NCI-H510A (cell line): ENCODE measurements at regions not wholly inside any gene's neighbourhood (a gene's known extent, or its start where the extent isn't known, plus 50 kb on each side); places are given as distances from the start of the nearest gene placed in this dataset.

Experiments used
- DNase-seq: peaks from one replicate; lab custom pipeline; 2025; lab: John Stamatoyannopoulos, UW

GRCh38 chr18:61727241-61728193 is 165.3 kb downstream of the RNF152 start:
- DNase-seq, result no peak

GRCh38 chr18:61724532-61724931 is 168.3 kb downstream of the RNF152 start:
- no peak for DNase-seq

- no peak for DNase-seq
These were observed 170.6 kb downstream of the RNF152 start for GRCh38 chr18:61722247-61722646.

DNA sequence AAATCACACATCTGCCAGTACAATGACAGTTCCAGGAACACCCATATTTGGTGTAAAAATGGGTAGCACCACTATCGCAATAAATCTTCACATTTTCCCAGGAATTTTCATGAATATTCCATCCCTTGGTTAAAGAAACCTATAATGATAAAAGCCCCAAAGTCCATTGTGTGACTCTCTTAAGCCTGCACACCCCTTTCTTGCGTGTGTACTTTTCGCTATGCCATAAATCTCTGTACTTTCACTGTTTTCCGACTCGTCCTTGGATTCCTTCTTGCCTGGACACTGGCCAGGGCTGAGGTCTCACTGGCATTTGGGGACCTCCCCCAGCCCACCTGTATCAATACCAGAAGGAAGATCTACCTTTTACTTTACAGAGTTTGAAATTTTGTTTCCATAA is 172.3 kb downstream of the RNF152 start:
- DNase-seq, result no peak

- DNase-seq, result no peak
These were observed 173.1 kb downstream of the RNF152 start for GRCh38 chr18:61719671-61720070.

DNA sequence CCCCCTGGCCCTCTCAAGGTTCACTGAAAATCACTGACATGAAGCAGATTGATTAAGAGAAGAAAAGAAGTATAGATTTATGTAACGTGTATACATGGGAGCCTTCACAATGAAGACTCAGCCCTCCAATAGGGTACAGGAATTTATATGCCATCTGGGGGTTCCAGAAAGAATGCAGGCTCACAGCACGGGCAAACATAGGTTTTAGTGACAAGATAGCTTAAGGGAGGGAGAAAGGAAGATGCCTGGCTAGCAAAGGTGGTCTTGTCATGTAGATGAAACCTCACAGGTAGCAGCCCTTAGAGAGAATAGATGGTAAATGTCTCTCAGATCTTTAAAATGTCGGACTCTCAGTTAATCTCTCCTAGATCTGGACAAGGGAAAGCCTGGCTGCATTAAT is 173.9 kb downstream of the RNF152 start:
- no peak for DNase-seq

- DNase-seq, result no peak
These were observed 178.4 kb downstream of the RNF152 start for GRCh38 chr18:61714421-61714820.

DNA sequence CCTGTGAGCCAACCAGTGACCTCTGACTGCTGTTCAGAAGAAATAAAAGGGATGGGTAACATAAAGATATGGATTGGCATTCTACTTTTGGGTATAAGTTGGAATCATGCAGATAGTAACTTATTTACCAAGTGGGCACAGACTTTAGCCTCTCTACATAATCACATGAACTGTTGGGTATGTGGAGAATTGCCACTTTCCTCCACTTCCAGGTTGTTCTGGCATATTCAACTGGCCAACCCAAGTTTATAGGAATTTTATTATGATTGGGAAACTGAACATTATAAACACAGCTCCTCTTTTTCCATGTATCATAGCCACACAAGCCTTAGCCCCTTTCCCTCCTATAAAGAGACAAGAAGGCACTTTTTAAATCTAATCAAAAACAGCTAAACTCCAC is 179.3 kb downstream of the RNF152 start:
- no peak for DNase-seq

DNA sequence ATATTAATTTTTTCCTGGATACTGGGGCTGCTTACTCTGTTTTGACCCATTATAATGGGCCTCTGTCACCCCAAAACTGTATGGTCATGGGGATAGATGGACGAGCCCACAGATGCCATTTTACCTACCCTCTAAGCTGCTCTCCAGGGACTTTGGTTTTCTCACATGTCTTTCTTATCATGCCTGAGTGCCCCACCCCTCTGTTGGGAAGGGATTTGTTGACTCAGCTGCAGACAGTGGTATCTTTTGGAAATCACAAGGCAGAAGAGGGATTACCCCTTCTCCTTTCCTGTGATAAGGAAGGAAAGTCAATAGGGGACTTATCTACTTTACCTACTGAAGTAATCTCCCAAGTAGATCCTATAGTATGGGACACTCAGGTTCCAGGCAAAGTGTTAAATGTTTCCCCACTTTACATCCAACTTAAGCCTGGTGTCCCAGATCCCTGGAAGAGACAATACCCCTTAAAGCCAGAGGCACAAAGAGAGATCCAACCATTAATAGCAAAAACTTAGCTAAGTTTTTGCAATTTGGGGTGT is 182.7 kb downstream of the RNF152 start:
- no peak for DNase-seq

- DNase-seq, result no peak
These were observed 186.4 kb downstream of the RNF152 start for GRCh38 chr18:61706276-61706915.

DNA sequence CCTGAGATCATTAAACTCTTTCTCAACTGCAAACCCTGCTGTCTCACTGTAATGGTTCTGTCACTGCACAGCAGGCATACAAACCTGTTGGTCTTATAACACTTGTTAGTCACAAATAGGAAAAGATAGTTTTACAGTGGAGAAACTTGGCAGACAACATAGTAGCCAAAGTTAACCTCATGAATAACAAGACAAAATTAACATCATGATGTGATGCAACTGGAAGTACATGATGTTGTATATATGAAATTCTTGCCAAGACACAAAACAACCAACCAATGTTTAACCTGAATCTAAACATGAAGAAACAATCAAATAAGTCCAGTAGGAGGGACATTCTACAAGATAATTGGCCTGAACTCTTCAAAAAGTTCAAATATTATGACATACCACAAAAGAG is 189.3 kb downstream of the RNF152 start:
- DNase-seq, result no peak

- DNase-seq, result no peak
These were observed 190.8 kb downstream of the RNF152 start for GRCh38 chr18:61702007-61702406.

- no peak for DNase-seq
These were observed 193.3 kb downstream of the RNF152 start for GRCh38 chr18:61699397-61700110.

DNA sequence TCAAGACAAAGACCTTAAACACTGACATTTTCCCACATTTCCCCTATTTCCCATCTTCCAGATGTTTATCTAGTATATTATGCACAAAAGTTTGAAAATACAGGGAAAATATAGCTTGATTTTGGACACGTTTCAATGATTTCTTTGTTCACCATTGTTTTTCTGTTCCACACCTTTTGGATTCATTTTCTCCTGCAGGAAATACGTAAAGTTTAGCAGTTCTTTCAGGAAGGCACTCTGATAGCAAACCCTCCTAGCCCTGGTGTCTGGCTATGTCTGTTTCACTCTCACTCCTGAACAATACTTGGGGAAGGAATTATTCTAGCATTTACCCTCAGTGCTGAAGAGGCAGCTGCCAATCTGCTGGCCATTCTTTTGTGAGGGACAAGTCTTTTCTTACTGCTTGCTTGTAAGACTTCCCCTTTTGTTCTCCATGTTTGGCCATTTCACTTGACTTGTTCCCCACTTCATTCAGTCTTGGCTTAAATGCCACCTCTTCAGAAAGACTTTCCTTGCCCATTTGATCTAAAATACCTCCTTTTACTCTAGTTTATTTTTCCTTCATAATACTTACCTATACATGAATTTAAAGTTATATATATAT is 195.4 kb downstream of the RNF152 start:
- no peak for DNase-seq

GRCh38 chr18:61694236-61694635 is 198.6 kb downstream of the RNF152 start:
- DNase-seq, result no peak

DNA sequence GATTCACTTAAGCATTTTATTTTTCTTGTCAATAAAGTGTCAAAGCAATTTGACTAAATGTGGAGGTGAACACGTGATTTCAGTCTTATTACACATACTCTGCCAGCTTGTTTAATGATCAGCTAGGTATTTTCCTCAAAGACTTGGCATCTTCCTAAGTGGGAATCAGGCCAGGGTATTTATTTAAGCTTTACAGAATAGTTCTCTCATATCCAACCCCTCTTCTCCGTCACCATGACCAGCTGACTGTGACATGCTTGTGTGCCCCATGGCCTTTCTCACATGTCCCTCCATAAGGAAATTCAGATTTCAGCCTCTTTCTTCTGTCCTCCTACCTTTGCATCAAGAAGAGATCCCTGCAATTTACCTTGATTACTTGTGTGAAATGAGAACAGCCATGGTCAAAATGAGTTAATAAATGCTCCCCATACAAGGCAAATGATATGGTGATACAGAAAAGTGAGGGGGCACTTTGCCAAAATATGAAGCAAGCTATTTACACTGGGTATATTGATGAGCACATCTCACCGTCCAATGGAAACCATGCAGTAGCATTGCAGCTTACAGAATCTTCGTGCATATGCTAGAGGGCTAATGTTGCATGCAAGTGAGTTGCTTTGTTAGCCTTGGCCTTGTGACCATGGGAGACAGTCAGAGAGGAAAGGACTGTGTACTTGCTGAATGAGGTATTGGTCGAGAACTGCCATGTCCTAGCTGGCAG is 202.2 kb downstream of the RNF152 start:
- no peak for DNase-seq

DNA sequence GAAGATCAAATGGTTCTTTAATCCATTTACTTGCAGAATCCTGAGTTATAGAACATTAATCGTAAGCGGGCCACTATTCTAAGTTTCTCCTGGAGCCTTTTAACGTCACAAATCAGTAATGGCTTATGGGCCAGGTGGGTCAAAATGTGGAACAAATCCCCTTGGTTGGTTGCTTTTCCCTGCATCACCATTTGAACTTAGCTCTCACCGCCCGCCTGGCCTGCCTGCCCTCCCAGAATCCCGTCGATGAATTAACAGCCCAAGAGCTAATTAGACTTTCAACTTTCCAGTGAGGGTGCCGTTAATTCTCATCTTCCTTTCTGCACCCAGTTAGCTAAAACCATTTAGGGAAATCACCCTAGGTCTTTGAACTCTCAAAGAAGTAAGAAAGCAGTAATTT is 205.5 kb downstream of the RNF152 start:
- no peak for DNase-seq

GRCh38 chr18:61683856-61684255 is 209.0 kb downstream of the RNF152 start:
- DNase-seq, result no peak

GRCh38 chr18:61681065-61681464 is 211.7 kb downstream of the RNF152 start:
- no peak for DNase-seq

DNA sequence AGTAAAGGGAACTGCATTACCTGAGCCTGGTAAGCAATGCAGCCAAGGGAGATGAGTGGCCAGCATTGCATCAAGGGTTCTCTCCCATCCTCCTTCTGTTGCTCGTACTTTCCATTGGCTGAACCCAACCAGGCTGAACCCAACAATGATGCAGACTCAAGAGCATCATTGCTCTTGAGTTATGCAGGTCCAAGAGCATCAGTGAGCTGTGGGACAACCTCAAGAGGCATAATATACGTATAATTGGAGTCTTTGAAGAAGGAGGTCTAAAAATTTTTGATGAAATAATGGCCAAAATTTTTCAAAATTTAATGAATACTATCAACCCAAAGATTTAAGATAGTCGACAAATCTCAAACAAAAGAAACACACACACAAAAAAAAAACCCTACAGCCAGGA is 213.0 kb downstream of the RNF152 start:
- DNase-seq, result no peak

DNA sequence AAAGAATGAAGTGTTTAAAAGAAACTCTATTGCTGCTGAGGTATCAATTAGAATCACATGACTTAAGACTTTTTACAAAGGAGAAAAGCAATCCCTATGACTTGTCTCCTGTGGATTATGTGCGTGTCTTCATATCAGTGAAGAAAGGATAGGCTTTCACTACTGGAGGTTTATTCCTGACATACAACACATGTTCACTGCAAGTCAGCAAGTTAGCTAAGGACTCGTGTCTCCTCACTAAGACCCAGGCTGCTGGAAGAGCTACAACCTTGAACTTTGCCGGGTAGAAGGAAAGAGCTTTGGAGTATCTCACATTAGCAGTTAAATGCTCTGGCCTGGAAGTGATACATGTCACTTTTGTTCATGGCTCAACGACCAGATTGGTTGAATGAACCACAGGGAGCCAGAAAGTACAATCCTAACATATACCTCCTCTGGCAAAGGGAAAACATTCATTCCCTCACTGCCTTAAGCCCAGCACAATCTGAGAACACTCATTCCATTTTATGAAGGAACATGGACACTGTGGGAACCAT is 215.3 kb downstream of the RNF152 start:
- DNase-seq, result no peak
